ES-I3 (cell line): ENCODE measurements at regions not wholly inside any gene's neighbourhood (a gene's known extent, or its start where the extent isn't known, plus 50 kb on each side); places are given as distances from the start of the nearest gene placed in this dataset.

Source experiments
- H3K36me3 ChIP-seq: 2 replicates; pipeline ENCODE4 v1.6.1; 2013; ENCODE audit warnings: mild to moderate bottlenecking, low read length, control low read depth, moderate library complexity; ENCODE audit not compliant: insufficient read depth
- H3K4me1 ChIP-seq: 2 replicates; pipeline ENCODE4 v1.6.1; 2013; ENCODE audit warnings: mild to moderate bottlenecking, control low read depth, low read length; ENCODE audit not compliant: insufficient read depth
- H3K9ac ChIP-seq: 2 replicates; pipeline ENCODE4 v1.6.1; 2013; ENCODE audit warnings: low read depth, mild to moderate bottlenecking, low read length, moderate library complexity
- H3K9me3 ChIP-seq: 2 replicates; pipeline ENCODE4 v1.6.1; 2013; ENCODE audit warnings: mild to moderate bottlenecking, low read length, moderate library complexity; ENCODE audit not compliant: control insufficient read depth, insufficient read depth

DNA sequence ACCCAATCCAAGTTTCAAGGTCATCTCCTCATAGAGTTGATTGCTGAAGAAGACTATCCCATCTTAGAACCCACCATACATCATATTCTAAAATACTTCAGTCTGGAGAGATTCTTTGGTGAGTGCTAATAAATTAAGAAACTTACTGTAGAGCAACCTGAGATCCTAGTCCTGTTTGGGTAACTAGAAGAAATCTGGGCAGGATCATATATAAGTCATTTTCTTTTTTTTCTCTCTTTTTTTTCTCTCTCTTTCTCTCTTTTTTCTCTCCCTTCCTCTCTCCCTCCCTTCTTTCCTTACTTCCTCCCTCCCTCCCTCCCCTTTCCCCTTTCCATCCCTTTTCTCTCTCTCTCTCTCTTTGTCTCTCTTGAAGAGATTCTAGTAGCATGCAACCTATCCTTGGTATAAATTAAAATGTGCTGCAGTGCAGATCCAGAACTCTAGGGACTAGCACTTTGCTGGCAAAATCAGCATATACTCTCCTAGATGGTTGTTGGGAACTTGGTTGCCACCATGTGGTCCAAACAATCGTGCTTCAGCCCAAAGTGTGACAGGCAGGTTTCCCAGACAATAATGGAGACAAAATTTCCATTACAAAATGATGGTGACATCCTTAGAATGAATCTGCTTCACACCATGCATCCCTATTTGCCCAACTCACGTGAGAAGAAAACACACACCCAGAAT is 399.4 kb upstream of the CELF4 start:
- no peak overlapping the region for H3K9ac ChIP-seq
- H3K9me3 ChIP-seq, result peaks cover 2% of the 10 kb centered on the region
- no peaks in the 10 kb centered on the region for H3K36me3 ChIP-seq
- H3K4me1 ChIP-seq, result no peaks in the 10 kb centered on the region

DNA sequence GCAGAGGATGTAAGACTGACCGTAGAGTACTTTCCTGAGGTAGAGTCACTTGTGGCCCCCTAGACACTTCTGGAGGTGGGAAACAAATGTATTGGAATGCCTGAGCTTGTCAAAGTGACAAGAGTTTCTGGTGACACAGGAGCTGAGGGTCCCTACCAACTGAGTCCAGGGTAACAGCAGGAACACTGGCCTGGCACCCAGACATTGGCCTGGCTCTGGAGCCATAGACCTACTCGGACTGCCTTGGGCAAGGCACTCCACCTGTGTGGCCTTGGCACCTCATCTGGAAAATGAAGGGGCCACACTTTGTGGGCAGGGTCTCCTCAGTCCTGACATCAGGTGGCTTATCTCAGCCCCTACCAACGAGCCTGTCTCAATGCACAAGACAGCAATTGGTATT is 398.2 kb upstream of the CELF4 start:
- Histone ChIP-seq H3K36me3 (no peaks in the 10 kb centered on the region), H3K9me3 (peaks cover 2% of the 10 kb centered on the region), H3K4me1 (no peaks in the 10 kb centered on the region), H3K9ac (no peak overlapping the region)

DNA sequence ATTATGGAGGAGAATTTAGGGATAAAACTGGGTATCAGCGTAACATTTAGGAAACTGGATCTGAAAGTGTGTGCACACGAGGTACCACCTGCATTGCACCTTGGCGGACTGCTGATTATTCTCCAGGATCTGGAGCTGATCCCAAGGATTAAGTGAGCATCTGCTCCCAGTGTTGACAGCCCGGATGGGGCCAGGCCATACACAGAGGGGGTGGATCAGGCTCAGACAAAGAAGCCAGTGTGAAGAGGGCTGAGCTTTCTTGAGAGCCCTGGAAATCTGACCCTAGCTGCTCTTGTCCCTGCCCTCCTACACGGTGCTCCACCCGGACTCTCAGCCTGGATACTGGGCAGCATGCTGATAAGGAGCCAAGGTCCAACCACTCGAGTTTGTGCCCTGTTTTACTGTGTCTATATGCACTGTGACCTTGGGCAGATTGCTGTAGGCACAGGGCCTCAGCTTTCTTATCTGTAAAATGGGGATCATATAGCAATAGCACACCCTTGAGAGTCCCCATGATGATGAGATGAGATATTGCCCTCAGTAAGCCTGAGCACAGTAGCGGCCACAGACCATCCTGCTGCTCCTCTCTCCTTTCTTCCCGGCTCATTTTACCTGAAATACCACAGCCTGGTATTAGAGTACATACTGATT is 396.8 kb upstream of the CELF4 start:
- H3K36me3 ChIP-seq, result no peaks in the 10 kb centered on the region

DNA sequence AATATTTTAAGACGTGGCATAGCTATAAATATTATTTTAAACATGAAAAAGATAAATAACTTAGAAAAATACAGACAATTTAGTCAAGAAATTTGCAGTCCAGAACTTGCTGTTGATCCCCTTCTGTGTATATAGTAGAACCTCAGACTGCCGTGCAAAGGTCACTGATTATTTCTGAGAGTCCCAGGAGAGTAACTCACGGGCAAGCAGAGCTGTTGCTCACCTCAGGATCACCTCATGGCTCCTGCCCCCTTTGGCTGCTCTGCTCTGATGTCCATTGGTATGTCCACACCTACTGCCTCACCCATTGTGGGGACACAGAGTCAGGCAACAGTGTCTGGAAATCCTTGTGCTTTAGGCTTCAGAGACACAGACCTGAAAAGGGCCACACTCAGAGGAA is 392.9 kb upstream of the CELF4 start:
- H3K9me3 ChIP-seq, result peaks cover 2% of the 10 kb centered on the region; the same call in 1 of the 2 replicates
- H3K9ac ChIP-seq, result no peak overlapping the region
- H3K36me3 ChIP-seq, result no peaks in the 10 kb centered on the region
- H3K4me1 ChIP-seq, result no peaks in the 10 kb centered on the region

More for the DNA sequence above, 396.8 kb upstream of the CELF4 start:
- Histone ChIP-seq H3K9ac (no peak overlapping the region), H3K9me3 (peaks cover 2% of the 10 kb centered on the region), H3K4me1 (no peaks in the 10 kb centered on the region)

DNA sequence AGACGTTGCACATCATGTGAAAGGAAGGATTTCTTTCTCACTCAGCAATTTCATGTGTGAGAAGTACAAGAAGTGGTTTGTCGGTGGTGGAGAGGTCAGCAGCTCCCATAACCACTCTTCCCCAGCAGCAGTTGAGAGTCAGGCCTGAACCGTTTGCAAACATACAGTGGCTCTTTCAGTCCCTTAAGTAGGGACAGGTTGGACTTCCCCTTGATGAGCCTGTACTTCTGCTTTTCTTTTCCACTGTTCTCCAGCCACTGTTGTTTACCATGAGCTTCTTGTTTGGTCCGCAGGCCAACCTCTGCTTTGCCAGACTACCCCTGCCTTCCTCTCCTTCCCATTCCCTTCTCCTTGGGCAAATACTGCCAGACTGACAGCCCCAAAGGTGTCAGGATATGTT is 391.3 kb upstream of the CELF4 start:
- Histone ChIP-seq H3K36me3 (no peaks in the 10 kb centered on the region), H3K4me1 (no peaks in the 10 kb centered on the region), H3K9me3 (peaks cover 2% of the 10 kb centered on the region; the same call in 1 of the 2 replicates), H3K9ac (no peak overlapping the region)

DNA sequence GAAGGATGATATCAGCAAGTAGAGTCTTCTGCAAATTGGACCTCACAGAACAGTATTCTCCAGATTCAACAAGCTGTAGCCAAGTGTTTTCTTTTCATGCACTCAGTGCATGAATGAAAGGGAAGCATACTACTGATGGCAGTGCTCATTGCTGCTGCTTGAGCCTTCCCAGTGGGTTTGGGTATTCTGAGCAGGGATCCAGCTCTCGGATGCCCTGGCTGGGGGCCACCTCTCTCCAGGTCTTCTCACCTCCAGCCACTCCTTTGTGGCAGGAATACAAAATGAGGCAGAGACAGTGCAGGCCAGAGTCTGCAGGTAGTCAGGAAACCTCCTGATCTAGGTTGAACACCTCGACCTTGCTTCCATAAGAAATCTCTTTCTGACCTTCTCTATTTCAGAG is 390.4 kb upstream of the CELF4 start:
- Histone ChIP-seq H3K9ac (no peak overlapping the region), H3K4me1 (no peaks in the 10 kb centered on the region), H3K36me3 (no peaks in the 10 kb centered on the region), H3K9me3 (peaks cover 2% of the 10 kb centered on the region; the same call in 1 of the 2 replicates)

DNA sequence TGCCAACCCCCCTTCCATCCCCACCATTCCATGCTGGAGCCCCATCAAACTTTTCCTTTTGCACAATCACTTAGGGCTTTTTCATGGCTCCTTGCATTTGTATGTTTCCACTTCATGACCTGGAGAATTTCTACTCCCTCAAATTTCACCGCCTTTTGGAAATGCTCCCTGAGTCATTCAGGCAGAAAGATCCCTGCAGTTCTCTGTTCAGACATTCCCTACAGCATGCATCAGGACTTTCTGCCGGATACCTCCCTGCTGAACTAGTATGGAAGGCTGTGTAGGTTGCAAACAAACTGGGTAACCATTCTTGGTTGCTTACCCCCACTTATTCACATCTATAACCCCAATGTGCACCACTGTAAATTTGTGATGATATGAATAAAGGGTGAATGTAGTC is 389.6 kb upstream of the CELF4 start:
- H3K9ac ChIP-seq, result no peak overlapping the region
- H3K36me3 ChIP-seq, result no peaks in the 10 kb centered on the region
- no peaks in the 10 kb centered on the region for H3K4me1 ChIP-seq
- no peaks in the 10 kb centered on the region for H3K9me3 ChIP-seq

DNA sequence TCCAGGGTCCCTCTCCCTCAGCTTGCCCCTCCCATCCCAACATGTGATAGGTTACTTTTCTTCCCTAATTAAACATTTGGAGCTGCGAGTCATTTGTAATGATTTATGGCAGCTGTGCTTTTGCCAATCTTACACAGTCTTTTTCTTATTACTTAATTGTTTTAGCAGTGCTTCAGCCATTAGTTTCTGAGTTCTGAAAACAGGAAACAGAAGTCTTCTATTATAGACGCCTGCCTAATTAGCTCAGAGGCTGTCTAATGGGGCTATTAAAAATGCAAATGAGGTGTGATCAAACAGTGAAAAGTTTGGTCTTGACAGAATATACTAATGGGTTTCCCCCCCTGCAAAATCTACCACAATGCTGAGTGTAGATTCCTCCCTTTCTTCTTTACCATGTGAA is 388.3 kb upstream of the CELF4 start:
- Histone ChIP-seq H3K9me3 (no peaks in the 10 kb centered on the region), H3K4me1 (no peaks in the 10 kb centered on the region), H3K9ac (no peak overlapping the region), H3K36me3 (no peaks in the 10 kb centered on the region)

DNA sequence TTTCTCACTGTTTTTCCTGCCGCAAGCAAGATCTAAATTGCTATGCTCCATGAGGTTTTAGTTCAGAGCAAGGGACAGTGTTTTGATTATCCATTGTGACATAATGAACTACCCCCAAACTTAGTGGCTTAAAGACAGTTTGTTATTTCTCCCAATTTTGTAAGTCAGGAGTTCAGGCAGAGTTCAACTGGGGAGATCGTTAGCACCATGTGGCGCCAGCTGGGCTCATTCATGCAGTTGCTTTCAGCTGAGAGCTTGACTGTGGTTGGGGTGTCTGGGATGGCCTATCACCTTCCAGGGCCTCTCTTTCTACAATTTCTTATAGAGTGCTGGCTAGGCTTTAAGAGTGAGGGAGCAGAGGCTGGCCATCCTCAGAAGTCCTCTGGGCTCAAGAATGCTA is 382.9 kb upstream of the CELF4 start:
- H3K9me3 ChIP-seq, result no peaks in the 10 kb centered on the region
- H3K9ac ChIP-seq, result no peak overlapping the region
- no peaks in the 10 kb centered on the region for H3K4me1 ChIP-seq
- H3K36me3 ChIP-seq, result no peaks in the 10 kb centered on the region

DNA sequence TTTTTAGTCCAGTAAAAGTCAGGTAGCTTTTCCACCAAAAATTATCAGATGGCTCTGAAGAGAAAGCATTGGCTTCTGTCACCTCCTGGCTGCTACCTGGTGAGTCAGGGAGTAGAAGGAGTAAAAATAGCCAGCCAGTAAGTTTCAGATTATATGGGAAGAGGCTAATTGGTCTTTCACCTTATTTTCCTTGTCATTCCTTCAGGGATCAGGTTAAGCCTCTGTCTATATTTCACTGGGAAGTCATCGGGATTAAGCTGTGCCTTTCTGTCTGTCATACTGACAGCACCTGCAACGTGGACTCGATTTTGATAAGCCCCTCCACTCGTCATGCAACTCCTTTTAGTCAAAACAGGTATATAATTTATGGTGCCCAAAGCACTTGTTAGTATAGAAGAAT is 380.7 kb upstream of the CELF4 start:
- H3K9me3 ChIP-seq, result no peaks in the 10 kb centered on the region
- no peaks in the 10 kb centered on the region for H3K36me3 ChIP-seq
- H3K4me1 ChIP-seq, result no peaks in the 10 kb centered on the region
- H3K9ac ChIP-seq, result no peak overlapping the region

DNA sequence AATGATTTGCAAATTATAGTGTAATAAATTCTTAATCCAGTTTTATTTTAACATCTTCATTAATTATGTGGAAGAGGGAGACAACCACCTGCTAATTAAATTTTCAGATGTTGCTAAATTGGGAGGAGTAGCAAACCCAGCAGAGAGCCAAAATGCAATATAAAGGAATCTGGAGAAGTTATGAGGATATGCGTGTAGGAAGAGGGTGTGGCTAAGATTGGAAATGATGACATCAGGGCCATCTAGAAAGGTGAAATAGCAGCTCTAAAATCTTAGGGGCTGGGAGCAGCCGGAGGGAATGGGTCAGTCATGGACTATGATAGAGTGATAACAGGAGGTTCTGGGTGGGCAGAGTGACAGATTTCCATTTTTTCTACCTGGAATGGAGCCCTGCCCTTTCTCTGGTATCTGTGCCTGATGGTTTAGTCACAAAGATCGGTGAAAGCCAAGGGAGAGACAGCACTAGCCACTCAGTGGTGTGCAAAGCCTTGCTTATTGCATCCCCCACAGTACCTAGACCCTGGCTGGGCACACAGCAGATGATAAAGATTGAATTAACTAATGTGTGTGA is 379.2 kb upstream of the CELF4 start:
- Histone ChIP-seq H3K4me1 (no peaks in the 10 kb centered on the region), H3K9me3 (no peaks in the 10 kb centered on the region), H3K9ac (no peak overlapping the region), H3K36me3 (no peaks in the 10 kb centered on the region)

DNA sequence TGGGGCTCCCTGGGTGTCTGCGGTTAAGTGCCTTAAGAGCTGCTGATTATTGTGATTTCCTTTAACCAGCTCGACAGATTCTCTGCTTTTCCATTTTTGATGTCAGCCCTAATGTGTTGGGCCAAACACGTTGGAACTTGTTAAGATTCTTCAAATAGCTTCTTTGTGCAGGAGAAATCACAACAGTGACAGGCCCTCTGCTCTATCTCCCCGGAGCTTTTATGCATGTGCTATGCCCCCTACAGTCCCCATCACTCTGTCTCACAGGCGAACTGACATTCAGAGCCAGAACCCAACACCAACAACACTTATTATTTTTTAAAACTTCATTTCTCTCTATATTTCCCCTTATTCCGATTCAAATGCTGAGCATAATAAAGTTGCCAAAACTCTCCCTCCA is 371.7 kb upstream of the CELF4 start:
- no peak overlapping the region for H3K9ac ChIP-seq
- H3K36me3 ChIP-seq, result no peaks in the 10 kb centered on the region
- H3K4me1 ChIP-seq, result no peaks in the 10 kb centered on the region
- H3K9me3 ChIP-seq, result no peaks in the 10 kb centered on the region

DNA sequence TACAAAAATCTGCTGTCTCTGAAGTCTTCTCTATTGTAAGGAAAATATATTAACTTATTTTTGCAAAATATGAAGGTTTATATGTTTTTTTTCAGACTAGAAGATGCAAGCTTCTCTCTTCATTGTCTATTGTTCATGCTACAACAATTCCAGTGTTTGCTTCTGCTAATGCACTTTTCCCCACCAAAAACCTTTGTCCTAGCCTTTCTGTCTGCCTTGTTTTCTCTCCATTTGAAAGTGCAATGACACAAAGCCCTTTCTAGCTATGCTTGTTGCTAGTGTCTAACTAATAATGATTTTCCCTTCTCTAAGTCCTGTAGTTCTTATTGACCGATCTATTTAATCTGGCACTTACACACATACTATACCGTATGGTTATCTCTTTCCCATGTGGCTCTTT is 369.5 kb upstream of the CELF4 start:
- Histone ChIP-seq H3K4me1 (no peaks in the 10 kb centered on the region), H3K9me3 (peaks cover 4% of the 10 kb centered on the region; the same call in 1 of the 2 replicates), H3K36me3 (no peaks in the 10 kb centered on the region), H3K9ac (no peak overlapping the region)

DNA sequence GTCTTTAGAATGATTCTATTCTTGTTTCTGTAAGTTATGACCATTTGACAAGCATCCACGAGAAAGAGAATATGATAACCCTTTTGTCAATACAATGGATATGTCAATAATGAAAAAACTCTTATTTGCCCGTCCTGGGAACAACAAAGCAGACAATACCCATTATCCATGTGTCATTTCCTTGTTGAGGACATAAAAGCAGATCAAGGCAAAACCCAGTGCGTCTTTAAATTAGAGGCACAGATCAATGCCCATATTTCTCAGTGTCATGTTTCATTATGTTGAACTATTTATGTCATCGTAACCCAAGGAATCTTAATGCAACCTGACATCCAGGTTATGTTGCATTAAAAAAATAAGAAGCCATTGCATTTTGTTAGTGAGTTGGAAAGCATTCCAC is 365.0 kb upstream of the CELF4 start:
- Histone ChIP-seq H3K9me3 (peaks cover 4% of the 10 kb centered on the region; the same call in 1 of the 2 replicates), H3K4me1 (no peaks in the 10 kb centered on the region), H3K36me3 (no peaks in the 10 kb centered on the region), H3K9ac (no peak overlapping the region)

DNA sequence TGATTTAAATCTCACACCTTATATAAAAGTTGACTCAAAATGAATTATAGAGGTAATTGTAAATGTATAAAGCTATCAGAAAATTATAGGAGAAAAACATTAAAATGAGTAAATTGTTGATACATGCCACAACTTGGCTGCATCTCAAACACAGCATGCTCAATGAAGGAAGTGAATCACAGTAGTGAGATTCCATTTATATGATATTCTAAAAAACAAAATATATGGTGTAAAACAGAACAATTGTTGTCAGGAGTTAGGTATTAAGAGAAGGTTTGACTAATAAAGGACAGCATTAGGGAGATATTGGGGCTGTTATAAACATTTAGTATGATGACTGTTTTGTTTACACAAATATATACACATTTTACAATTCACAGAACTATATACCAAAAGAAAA is 356.6 kb upstream of the CELF4 start:
- H3K9ac ChIP-seq, result no peak overlapping the region
- H3K4me1 ChIP-seq, result no peaks in the 10 kb centered on the region

More for the DNA sequence above, 356.6 kb upstream of the CELF4 start:
- Histone ChIP-seq H3K36me3 (no peaks in the 10 kb centered on the region), H3K9me3 (no peaks in the 10 kb centered on the region)
